NCI-H2107 (cell line): ENCODE measurements at regions not wholly inside any gene's neighbourhood (a gene's known extent, or its start where the extent isn't known, plus 50 kb on each side); places are given as distances from the start of the nearest gene placed in this dataset.
"Not testable (repeated sequence)": the region's sequence is repeated elsewhere in the genome, so short reads cannot be mapped to it uniquely, and the experiment has no call there.

Experiments used
- DNase-seq: peaks from one replicate; lab custom pipeline; 2025; lab: John Stamatoyannopoulos, UW

DNA sequence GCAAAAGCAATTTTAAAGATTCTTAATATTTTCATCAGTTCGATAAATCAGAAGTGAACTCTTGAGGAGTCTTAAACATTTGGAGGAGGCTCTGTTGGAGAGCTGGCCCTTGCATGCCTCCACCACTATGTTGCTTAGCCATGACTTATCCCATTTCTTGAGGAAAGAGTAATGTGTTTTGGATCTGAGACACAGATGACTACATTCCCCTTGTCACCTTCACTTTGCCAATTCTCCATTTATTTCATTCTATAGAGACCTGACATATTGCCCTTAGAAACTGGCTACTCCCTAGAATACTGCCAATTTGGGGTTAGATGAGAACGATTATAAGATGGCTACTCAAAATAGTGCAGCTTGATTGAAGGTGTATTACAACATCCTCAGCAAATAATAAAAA lies 157.4 kb upstream of the TMEM260 start:
- DNase-seq = no peak

DNA sequence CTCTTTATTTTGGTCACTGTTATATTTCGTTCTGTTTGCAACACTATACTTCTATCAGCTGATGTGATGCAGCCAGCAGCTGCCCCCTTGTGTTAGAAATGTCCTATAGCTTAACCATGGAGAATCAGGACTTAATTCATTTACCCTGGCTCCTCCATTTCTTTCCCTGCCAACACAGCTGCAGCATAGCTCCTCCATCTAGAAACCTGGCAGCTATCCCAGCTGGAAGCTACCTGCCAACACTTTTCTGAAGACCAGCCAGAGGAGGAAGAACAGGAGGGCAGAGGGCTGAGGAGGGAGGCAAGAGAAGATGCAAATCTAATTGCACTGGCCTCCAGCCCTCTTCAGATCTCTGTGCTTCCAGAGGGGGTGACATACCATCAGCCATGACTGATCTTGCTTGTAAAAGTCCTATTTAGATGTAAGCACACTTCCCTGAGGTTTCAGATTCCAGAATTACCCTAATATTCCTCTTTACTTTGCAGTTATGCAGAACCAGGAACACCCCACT lies 156.8 kb upstream of the TMEM260 start:
- peak; percentile 75 for DNase-seq

DNA sequence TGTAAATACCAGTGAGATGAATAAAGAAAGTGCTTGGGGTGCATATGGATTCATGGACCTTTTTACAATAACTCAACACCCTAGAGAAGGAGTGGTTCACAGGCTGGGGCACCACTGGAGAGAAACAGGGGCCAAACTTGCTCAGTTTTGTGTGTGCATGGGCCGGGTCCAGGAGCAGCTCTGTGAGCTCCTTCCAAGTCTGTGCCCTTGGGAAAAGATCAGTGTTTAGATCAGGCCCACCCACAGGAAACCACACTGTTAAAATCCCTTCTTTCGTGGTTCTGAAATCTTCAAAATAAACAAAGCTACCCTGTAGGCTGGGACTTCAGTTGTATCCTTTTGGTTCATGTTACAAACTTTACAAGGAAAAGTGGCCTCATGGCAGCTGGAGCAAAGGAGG lies 156.1 kb upstream of the TMEM260 start:
- no peak for DNase-seq

DNA sequence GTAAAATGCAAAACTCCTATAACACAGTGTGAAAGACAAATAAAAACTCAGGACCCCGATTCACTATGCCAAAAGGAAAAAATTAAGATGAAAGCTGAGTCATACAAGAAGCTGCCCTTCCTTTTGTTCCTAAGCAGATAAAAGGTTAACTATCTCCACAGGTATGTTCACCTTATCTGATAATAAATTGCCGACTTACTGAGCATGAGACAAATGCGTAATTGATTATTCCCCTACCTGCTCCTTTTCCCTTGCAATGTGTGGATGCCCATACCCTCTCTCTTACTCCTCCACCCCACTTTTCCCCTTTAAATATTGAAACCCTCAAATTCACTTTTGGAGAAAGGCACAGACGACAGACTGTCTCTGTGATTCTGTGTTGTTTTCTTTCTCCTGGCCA lies 148.6 kb upstream of the TMEM260 start:
- DNase-seq = no peak

DNA sequence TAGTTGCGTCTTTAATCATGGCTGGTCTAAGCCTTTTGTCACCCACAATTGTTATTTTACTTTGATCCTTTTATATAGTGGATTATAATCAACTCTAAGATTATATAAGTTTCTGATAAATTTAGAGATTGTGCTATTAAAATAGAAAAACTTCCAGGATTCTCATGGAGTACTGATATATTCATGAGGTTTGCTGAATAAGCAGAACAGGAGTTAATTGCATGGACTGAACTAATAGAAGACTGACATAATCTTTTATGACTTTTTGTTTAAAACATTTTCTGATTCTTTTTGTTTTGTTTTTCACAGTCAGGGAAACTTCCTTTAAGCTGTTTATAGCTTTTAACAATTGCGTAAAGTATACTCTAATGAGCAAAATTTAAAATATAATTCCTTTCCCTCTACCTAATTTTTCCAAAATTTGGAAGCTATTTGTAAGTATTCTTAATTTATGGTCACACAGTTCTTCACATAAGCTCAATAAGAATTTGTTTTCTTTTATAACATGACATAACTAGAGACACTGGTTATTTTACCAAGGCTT lies 129.9 kb upstream of the TMEM260 start:
- no peak for DNase-seq

DNA sequence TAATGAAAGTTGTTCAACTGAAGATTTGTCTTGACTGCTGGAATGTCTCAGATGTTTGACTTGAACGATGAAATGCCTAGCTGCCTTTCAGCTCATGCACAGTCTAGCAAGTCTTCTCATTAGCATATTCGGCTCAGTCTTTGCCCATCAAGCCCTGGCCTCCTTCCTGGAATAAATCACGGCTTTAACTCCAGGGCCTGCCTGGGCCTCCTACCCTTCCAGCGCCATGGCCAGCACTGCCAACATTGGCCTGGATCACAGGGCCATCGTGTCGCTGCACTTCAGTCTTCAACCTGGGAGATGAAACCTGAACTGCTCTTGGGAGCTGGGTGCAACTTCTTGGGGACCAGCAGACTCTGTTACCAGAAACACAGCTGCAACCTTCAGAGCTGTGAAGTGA lies 126.7 kb upstream of the TMEM260 start:
- no peak for DNase-seq

DNA sequence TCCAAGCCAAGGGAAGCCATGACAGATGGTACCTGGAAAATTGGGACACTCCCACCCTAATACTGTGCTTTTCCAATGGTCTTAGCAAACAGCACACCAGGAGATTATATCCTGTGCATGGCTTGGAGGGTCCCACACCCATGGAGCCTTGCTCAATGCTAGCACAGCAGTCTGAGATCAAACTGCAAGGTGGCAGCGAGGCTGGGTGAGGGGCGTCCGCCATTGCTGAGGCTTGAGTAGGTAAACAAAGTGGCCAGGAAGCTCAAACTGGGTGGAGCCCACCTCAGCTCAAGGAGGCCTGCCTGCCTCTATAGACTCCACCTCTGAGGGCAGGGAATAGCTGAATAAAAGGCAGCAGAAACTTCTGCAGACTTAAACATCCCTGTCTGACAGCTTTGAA lies 124.9 kb upstream of the TMEM260 start:
- not testable (repeated sequence) for DNase-seq

DNA sequence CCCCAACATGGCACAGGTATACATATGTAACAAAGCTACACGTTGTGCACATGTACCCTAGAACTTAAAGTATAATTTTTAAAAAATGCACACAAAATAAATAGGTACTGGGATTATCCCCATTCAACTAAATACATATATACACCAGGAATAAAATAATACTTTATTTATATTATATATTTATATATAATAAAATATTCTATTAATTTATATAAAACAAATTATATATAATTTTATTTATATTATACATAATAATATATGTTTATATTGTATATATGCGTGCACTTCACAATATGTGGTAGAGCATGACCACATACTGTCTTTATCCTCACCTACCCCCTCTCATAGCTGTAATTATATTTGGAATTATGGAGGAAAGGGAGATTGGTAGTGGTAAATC lies 119.1 kb upstream of the TMEM260 start:
- no peak for DNase-seq

DNA sequence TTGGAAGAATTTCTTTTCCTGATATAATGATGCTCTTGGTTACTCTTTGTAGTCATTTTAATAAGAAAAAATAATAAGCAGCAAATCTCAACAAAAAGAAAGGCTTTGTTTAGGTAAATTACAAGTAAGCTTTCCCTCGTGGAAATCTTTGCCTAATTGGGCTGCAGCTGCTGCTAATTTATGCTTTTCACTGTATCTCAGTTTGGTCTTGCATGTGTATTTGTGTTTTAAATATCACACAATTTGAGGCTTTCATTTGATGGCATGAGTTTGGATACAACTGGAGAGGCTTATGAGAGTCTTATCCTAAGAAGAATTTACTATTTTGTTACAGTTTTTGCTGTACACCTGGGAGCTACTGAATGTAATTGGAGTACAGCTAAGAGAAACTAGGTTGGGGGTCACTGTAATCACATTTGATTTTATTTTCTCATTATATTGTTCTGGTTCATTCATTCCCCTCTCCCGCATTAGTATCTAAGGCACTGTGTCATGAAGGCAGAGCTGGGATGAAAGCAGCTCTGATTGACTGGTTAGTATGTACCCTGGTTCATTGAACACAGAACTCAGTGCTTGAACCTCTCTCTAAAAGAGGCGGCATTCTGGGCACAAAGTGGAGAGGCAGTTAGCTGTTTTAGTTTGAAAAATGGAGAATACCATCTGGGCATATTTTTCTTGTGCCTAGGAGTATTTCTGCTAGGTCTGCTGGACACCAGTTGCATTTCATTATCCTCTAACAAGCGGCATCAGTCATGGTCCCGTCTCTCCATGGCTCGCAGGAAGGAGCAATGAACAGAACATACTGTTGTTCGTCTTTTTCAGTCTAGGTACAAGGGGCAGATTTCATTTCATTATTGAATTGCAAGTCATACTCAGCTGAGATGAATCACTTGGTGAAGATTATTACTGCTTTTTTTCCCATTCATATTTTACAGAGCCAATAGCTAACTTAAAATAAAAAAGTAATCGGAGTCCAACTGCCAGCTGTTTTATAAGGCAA lies 118.0 kb upstream of the TMEM260 start:
- no peak for DNase-seq

DNA sequence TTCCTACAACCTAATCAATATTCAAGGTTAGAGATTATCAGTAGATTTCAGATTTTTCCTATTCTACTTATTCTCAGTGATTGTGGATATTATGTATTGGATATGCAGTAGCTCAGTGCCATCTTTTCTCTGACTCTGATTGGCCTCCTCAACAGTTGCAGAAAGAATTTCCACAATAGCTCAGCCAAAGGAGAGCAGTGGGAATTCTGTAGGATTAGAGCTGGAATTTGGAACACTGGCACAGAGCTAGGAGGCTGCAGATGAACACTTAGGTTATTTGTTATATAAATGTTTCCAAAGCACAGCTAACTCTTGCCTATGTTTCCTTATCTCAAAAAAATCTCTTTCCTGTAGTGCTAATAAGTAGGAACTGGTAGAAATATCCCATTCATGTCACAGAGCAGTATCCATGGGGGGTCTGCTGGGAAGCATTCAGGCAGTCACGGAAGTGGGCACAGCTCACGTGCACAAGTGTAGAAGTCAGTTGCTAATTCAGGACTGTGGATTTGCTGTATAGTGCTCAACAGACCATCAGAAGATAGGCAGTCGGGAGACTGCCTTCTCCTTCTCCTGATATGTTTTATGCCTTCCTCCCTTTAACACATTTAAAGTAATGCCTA lies 116.2 kb upstream of the TMEM260 start:
- no peak for DNase-seq

DNA sequence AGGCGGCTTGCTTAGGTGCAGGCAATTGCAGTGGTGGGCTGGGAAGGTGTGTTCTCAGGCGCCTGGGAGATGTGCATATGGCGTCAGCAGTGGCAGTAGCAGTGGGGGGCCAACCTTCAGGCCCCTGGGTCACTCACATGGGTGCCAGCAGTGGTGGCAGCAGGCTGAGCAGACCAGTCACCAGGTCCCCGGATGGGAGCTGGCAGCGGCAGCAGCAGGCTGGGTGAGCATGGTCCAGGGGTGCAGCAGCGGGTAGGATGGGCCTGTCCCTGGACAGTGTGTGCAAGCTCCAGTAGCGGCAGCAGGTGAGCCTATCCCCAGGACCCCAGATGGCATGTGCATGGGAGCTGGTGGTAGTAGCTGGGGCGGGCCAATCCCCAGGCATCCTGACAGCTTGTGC lies 108.5 kb upstream of the TMEM260 start:
- DNase-seq = no peak

DNA sequence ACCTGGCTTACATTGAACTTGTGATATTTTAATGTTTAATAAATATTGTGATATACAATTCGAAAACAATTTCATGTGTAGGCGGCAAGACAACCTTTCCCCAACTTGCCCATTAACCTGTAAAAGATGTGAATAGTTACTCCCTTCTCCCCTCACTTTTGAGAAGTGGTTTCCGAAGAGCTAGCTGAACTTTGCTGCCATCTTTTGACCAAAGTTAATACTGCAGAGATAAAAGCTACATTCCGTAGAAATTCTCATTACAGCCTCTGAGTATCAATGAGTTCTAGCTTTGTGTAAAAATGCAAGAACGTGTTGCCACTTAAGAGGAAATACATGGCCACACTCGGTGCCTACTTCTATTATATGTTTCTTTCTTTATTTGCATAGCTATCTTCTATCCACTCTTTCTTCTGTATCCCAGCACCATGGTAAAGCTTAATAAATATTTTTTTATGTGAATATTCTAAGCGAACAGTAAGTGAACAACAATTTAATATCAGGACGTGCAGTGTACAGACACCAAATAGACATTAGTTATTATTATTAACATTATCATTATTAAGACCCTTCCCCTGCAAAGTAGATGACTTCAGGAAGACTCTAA lies 105.1 kb upstream of the TMEM260 start:
- DNase-seq = peak; percentile 71

DNA sequence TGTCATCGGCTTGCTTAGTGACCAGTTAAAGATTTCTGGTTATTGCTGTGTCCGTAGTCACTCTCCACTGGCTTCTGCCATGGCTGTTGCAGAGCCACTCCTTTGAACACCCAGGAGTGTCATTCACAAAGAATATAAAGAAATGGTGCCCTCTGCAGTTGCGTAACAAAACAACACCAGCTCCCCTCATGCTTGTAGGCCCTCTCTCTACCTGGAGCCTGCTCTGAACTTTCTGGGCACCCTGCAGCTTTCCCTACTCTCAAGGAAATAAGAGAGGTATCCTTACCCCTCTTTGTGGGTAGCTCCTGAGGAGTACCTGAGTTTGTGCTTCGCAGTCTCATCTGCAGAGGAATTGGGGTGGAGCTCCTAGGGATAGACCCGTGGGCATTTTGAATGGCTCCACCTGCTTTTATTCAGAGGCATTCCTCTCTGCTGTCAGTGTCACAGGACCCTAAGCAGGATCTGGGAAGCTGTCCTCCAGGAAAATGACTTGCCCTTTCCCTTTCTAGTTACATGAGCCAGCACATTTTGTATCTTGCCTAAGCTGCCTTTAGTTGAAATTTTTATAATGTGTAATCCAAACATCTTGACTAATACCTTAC lies 97.2 kb upstream of the TMEM260 start:
- DNase-seq = peak; percentile 67

DNA sequence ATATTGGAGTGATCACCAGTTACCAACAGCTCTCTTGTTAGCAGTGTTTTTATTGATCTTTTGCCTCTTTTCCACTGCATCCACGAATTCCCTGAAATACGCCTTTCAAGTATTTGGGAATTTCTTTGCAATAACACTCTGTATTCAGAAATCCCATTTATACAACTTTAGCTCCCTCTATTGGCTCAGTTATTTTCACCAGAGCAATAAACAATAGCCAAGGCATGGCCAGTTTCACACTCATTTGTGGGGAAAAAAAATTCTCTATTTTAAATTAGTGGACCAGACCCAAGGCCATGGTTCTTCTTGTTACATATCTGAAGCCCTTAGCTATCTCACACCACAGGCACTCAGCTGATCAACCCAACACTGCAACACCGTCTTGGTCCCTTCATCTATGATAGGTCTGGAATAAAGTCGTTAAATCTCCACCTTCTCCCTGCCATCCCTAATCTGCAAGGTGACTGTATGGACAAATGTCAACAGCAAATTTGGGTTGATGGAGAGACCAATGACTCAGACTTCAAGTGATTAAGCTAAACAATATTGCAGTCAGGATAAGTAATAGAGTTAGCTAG lies 92.4 kb upstream of the TMEM260 start:
- DNase-seq = no peak

DNA sequence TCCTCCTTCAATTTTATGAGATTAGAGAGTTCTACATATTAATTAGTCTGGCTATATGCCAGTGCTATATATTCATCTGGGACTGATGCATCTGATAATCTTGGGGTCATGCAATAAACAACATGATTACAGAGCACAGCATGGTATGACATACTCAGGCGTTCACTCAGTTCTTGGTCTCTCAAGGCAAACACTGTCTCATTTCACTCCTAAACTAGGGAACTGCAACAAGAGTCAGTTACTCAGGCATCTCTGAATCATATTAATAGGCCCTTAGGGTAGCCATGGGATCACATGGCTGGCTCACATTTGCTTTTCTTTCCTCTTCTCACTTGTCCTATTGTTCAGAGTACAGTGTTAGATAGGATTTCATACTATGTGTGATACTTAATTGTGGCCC lies 91.8 kb upstream of the TMEM260 start:
- DNase-seq = no peak

DNA sequence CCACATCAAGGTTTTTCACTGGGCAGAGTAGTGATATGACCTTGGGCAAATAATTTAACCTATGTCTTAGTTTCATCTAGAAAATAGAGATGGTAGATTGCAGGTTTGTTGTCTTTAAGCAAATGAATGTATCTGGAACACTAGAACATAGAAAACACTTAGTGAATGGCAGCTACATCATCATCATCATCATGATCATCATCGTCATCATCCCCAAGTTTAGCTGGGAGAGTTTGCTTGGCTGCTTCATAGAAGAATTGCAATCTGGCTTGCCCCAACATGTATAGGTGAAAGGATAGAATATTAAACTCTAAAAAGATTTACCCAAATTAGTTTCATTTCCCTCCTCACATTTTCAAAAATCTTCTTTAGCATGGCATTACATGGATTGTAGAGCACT lies 91.3 kb upstream of the TMEM260 start:
- no peak for DNase-seq

DNA sequence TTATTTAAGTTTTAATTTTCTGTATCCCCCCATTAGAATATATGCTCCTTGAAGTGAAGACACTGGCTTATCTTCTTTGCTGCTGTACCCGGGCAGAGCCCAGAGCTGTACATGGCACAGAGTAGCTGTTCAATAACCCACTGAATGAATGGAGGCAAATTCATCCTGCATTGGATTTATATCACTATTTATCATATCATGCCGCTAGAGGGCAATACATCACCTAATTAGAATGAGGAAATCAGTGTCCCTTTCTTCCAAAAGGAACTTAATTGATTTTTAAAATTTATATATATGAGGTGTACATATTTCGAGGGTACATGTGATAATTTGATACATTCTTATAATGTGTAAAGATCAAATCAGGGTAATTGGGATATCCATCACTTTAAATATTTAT lies 89.2 kb upstream of the TMEM260 start:
- peak; percentile 37 for DNase-seq

DNA sequence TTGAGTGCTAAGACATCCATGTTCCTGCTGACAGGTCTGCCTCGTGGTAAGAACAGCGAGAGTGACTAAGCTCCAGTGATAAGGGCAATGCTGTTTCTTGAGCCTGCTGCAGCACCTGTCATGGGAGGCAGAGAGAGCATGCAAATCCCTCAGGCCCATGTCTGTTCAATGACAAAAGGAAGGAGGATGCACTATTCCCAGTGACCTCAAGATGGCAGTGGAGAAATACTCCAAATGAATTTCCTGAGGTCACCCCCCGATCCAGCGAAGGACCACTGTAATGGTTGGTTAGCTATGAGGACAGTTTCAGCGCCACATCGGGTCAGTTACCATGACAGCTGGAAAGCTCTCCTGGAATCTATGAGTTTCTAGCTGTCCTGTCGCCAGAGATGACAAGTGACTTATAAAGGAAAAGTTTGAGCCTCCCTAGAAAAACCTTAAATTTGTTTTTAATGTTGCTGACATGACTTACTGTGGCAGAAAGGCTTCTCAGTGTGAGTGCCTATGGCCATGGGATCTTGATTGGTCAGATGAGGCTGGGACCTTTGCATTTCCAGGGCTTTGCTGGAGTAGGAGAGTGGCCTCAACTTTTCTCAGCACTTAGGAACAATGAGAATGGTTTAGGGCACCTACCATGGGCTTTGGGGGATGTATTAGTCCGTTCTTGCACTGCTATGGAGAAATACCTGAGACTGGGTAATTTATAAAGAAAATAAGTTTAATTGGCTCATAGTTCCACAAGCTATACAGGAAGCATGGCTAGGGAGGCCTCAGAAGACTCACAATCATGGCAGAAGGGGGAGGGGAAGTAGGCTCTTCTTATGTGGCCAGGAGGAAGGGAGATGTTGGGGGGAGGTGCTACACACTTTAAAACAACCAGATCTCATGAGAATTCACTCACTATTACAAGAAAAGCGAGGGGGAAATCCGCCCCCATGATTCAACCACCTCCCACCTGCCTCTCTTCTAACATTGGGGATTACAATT lies 88.0 kb upstream of the TMEM260 start:
- DNase-seq = peak; percentile 57

DNA sequence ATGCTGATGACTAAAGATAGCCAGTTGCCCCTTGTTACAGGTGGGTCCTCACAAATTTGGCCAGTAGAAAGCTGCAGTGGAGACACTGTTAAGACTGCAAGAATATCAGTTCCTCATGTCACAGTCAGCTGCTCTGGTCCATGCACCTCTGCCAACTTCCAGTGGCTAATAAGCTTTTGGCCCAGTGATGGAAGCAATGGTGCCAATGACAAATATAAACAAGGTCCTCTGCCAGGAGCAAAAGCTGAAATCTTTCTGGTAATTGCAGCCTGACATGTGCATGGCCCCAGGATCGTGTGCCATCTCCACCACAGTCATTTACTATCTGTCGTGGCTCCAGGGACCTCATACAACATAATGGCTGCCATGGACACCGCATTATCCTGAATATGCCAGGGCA lies 85.4 kb upstream of the TMEM260 start:
- no peak for DNase-seq

DNA sequence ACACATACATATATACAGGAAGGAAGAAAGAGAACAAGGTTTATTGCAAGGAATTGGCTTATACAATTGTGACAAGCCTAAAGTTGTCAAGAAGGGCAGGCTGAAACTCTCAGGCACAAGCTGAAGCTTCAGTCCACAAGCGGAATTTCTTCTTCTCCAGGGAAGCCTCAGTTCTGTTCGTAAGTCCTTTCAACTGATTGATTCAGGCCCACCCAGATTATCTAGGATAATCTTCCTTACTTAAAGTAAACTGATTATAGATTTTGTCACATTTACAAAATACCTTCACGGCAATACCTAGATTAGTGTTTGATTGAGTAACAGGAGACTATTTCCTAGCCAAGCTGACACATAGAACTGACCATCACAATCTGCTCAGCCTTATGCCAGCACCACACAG lies 81.5 kb upstream of the TMEM260 start:
- no peak for DNase-seq
